A549 (cell line): ENCODE measurements at regions not wholly inside any gene's neighbourhood (a gene's known extent, or its start where the extent isn't known, plus 50 kb on each side); places are given as distances from the start of the nearest gene placed in this dataset.

Experiments
- ATAC-seq, 2 experiments: fragments of 200-7000 bp in 1 of 2; fragments of >200 bp in 1 of 2; cut with Nextera tagmentation in 1 of 2; cut with Tn5 transposase in 1 of 2; 3 replicates each; pipeline versions ENCODE4 v1.8.0 to v1.9.1; 2018 to 2020; ENCODE audit warnings: mild to moderate bottlenecking in 1 of 2, moderate library complexity in 1 of 2
- CTCF ChIA-PET: fragments of 300-600 bp; sonication (Branson Sonifier 250); formaldehyde crosslinking; extraction: SDS; loops from one replicate; lab custom pipeline; 2021; ENCODE audit warnings: antibody characterized with exemption, inconsistent platforms; lab: Yijun Ruan, JAX
- POLR2A ChIA-PET: fragments of 350-600 bp; formaldehyde crosslinking; extraction: SDS; loops from one replicate; lab custom pipeline; 2021; ENCODE audit warnings: antibody characterized with exemption, inconsistent platforms; lab: Yijun Ruan, JAX
- DNase-seq, 2 experiments: peaks; one replicate each; pipeline versions ENCODE4 v3.0.0 to v3.0.0-alpha.2; 2011 to 2016; ENCODE audit warnings: low read depth in 1 of 2, low spot score in 1 of 2
- FAIRE-seq: peaks from 2 replicates; lab custom pipeline; 2011; peaks lifted over from hg19 to GRCh38; lab: Jason Lieb, UNC
- H3K27ac ChIP-seq, 2 experiments: fragments of >200 bp; sonication (Bioruptor Twin); formaldehyde crosslinking; 3 replicates each; pipeline ENCODE4 v1.5.1; 2016 to 2017
- H3K4me1 ChIP-seq: fragments of >200 bp; sonication (Bioruptor Twin); formaldehyde crosslinking; 3 replicates; pipeline ENCODE4 v1.6.1; 2016
- H3K4me2 ChIP-seq: fragments of >200 bp; sonication (Bioruptor Twin); formaldehyde crosslinking; 3 replicates; pipeline ENCODE4 v1.6.1; 2016
- H3K4me3 ChIP-seq: fragments of >200 bp; sonication (Bioruptor Twin); formaldehyde crosslinking; 3 replicates; pipeline ENCODE4 v1.5.1; 2016
- H3K9me3 ChIP-seq: fragments of >200 bp; sonication (Bioruptor Twin); formaldehyde crosslinking; 3 replicates; pipeline ENCODE4 v1.6.1; 2016
- CBX2 ChIP-seq: fragments of 200-600 bp; sonication (generic); IDR thresholded peaks from 2 replicates; pipeline ENCODE4 v1.6.1; 2016; ENCODE audit warnings: low read depth, mild to moderate bottlenecking, borderline replicate concordance
- CBX8 ChIP-seq: fragments of 200-600 bp; sonication (generic); IDR thresholded peaks from 2 replicates; pipeline ENCODE4 v1.6.1; 2016
- CEBPB ChIP-seq, 2 experiments: fragments of >200 bp in 1 of 2; sonication (Bioruptor Twin) in 1 of 2; formaldehyde crosslinking in 1 of 2; IDR thresholded peaks; 2 replicates each; pipeline ENCODE4 v1.6.1; 2012 to 2016
- CHD2 ChIP-seq: fragments of 150-350 bp; IDR thresholded peaks from 2 replicates; pipeline ENCODE4 v1.6.1; 2014; ENCODE audit warnings: low read length; ENCODE audit not compliant: partially characterized antibody
- CHD4 ChIP-seq: fragments of 200-600 bp; sonication (generic); IDR thresholded peaks from 2 replicates; pipeline ENCODE4 v1.6.1; 2016; ENCODE audit warnings: antibody characterized with exemption, mild to moderate bottlenecking, borderline replicate concordance
- ESRRA ChIP-seq: fragments of 150-350 bp; IDR thresholded peaks from 2 replicates; pipeline ENCODE4 v1.6.1; 2014; ENCODE audit warnings: mild to moderate bottlenecking, low read length, borderline replicate concordance
- FOSL2 ChIP-seq, 2 experiments: fragments of 450-650 bp in 1 of 2; fragments of >200 bp in 1 of 2; sonication (Bioruptor Twin) in 1 of 2; formaldehyde crosslinking; IDR thresholded peaks; 2 replicates each; pipeline versions ENCODE4 v1.5.0 to v1.6.1; 2016 to 2020; ENCODE audit warnings: mild to moderate bottlenecking in 1 of 2, moderate library complexity in 1 of 2
- FOXS1 ChIP-seq: fragments of 250-450 bp; sonication (Bioruptor Pico); IDR thresholded peaks from 2 replicates; pipeline ENCODE4 v1.5.0; 2020; ENCODE audit warnings: mild to moderate bottlenecking, moderate library complexity
- GATA3 ChIP-seq: IDR thresholded peaks from 2 replicates; pipeline ENCODE4 v1.6.1; 2012; ENCODE audit warnings: borderline replicate concordance
- HDAC2 ChIP-seq: fragments of 200-600 bp; sonication (generic); IDR thresholded peaks from 2 replicates; pipeline ENCODE4 v1.6.1; 2016
- HOXA7 ChIP-seq: fragments of 250-450 bp; sonication (Bioruptor Pico); IDR thresholded peaks from 2 replicates; pipeline ENCODE4 v1.5.0; 2020; ENCODE audit warnings: mild to moderate bottlenecking, moderate library complexity
- HOXB13 ChIP-seq: fragments of 250-450 bp; sonication (Bioruptor Pico); IDR thresholded peaks from 2 replicates; pipeline ENCODE4 v1.5.0; 2020; ENCODE audit warnings: low read depth, mild to moderate bottlenecking, moderate library complexity
- JUN ChIP-seq, 2 experiments: fragments of >200 bp; sonication (Bioruptor Twin); formaldehyde crosslinking; IDR thresholded peaks; 2 replicates in 1 of 2; 3 replicates in 1 of 2; pipeline ENCODE4 v1.6.1; 2016 to 2017
- KDM1A ChIP-seq: fragments of 200-600 bp; sonication (generic); IDR thresholded peaks from 2 replicates; pipeline ENCODE4 v1.6.1; 2016; ENCODE audit warnings: low read depth, mild to moderate bottlenecking
- MAFK ChIP-seq: fragments of 450-650 bp; IDR thresholded peaks from 2 replicates; pipeline ENCODE4 v1.6.1; 2014; ENCODE audit not compliant: partially characterized antibody
- MYC ChIP-seq: IDR thresholded peaks from 2 replicates; pipeline ENCODE4 v1.6.1; 2012; ENCODE audit warnings: mild to moderate bottlenecking, inconsistent platforms, low read length, improper control_type of control experiment, borderline replicate concordance
- NPAS2 ChIP-seq: fragments of 250-450 bp; sonication (Bioruptor Pico); IDR thresholded peaks from 2 replicates; pipeline ENCODE4 v1.8.0; 2022; ENCODE audit warnings: mild to moderate bottlenecking, moderate library complexity, borderline replicate concordance
- NR3C1 ChIP-seq: fragments of >200 bp; sonication (Bioruptor Twin); formaldehyde crosslinking; IDR thresholded peaks from 3 replicates; pipeline ENCODE4 v1.6.1; 2017
- PHF8 ChIP-seq: fragments of 200-600 bp; sonication (generic); IDR thresholded peaks from 2 replicates; pipeline ENCODE4 v1.6.1; 2016; ENCODE audit warnings: low read depth, mild to moderate bottlenecking, antibody characterized with exemption, moderate library complexity, borderline replicate concordance
- POLR2AphosphoS2 ChIP-seq: conservative IDR thresholded peaks from 2 replicates; pipeline ENCODE4 v1.6.1; 2012; ENCODE audit warnings: low read length, improper control_type of control experiment, inconsistent platforms
- RAD21 ChIP-seq, 2 experiments: fragments of >200 bp in 1 of 2; sonication (Bioruptor Twin) in 1 of 2; formaldehyde crosslinking in 1 of 2; IDR thresholded peaks in 1 of 2; conservative IDR thresholded peaks in 1 of 2; 2 replicates in 1 of 2; 3 replicates in 1 of 2; pipeline ENCODE4 v1.6.1; 2012 to 2018; ENCODE audit warnings: inconsistent platforms in 1 of 2
- RCOR1 ChIP-seq: fragments of 150-350 bp; IDR thresholded peaks from 2 replicates; pipeline ENCODE4 v1.6.1; 2014; ENCODE audit warnings: antibody characterized with exemption, low read length, low read depth
- RFX5 ChIP-seq: fragments of 450-650 bp; IDR thresholded peaks from 2 replicates; pipeline ENCODE4 v1.7.1; 2014; ENCODE audit warnings: antibody characterized with exemption, mild to moderate bottlenecking, moderate library complexity
- ZC3H11A ChIP-seq: fragments of 450-650 bp; IDR thresholded peaks from 2 replicates; pipeline ENCODE4 v1.6.1; 2014; ENCODE audit warnings: antibody characterized with exemption, mild to moderate bottlenecking
- ZFP36 ChIP-seq: fragments of 450-650 bp; IDR thresholded peaks from 2 replicates; pipeline ENCODE4 v1.6.1; 2014; ENCODE audit warnings: borderline replicate concordance; ENCODE audit not compliant: partially characterized antibody
- WGBS: methylation state at CpG from one replicate; pipeline ENCODE4 v1.1.6; 2017; ENCODE audit errors: missing lambda C conversion rate; 5-methylcytosine and 5-hydroxymethylcytosine counted together
- TF ChIP-seq, protein P1 (sequence below): fragments of 150-350 bp; IDR thresholded peaks from 2 replicates; pipeline ENCODE4 v1.6.1; 2014; ENCODE audit warnings: low read depth, mild to moderate bottlenecking, low read length
- TF ChIP-seq, protein P2 (sequence below): fragments of 450-650 bp; IDR thresholded peaks from 2 replicates; pipeline ENCODE4 v1.6.1; 2014; ENCODE audit warnings: antibody characterized with exemption
- TF ChIP-seq, protein P3 (sequence below): fragments of 250-450 bp; sonication (Bioruptor Pico); IDR thresholded peaks from 2 replicates; pipeline ENCODE4 v1.5.0; 2021; ENCODE audit warnings: mild to moderate bottlenecking, moderate library complexity, borderline replicate concordance
- TF ChIP-seq, protein P4 (sequence below): IDR thresholded peaks from 2 replicates; pipeline ENCODE4 v1.6.1; 2012; ENCODE audit warnings: low read depth, borderline replicate concordance

DNA sequence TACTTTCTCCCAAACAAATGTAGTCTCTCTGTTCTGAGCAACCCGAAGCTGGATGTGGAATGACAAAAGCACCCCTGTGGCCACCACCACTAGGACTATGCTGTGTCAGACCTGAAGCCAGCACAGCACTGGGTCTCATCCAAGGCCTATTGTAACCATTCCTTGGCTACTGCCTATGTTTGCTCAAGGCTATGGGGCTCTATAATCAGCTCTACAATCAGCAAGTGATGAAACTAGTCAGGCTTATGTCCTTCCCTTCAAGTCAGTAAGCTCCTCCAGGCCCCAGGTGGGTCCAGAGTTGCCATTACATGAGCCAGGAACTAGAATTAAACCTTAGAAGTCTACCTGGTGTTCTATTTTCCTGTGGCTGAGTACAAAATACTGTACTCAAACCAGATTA, 370.2 kb downstream of the TBX15 start:
- DNase-seq (no peak), FAIRE-seq (no peak), ATAC-seq (no peak)
- POLR2A ChIA-PET, result no interaction called here
- Histone ChIP-seq H3K9me3 (no peaks in the 10 kb centered on the region), H3K4me1 (no peaks in the 10 kb centered on the region), H3K4me3 (no peak overlapping the region), H3K27ac (no peak overlapping the region), H3K4me2 (no peak overlapping the region)
- WGBS, result 0% methylated on average over 1 of the region's 1 CpG
- TF ChIP-seq CEBPB (IDR thresholded peaks at IDR 0.05) (no peak), KDM1A (no peak), CBX2 (no peak), PHF8 (no peak), ESRRA (no peak), RAD21 (conservative IDR thresholded peaks at IDR 0.05 in 1 of 2, IDR thresholded peaks at IDR 0.05 in 1 of 2) (no peak), ZC3H11A (no peak), HOXB13 (CRISPR knock-in tag) (no peak), HOXA7 (no peak), NPAS2 (no peak), GATA3 (no peak), POLR2AphosphoS2 (no peak), FOXS1 (CRISPR knock-in tag) (no peak), FOSL2 (IDR thresholded peaks at IDR 0.05) (no peak), FOSL2 (CRISPR knock-in tag; IDR thresholded peaks at IDR 0.05) (no peak), ZFP36 (no peak)
- TF ChIP-seq, protein P1, sequence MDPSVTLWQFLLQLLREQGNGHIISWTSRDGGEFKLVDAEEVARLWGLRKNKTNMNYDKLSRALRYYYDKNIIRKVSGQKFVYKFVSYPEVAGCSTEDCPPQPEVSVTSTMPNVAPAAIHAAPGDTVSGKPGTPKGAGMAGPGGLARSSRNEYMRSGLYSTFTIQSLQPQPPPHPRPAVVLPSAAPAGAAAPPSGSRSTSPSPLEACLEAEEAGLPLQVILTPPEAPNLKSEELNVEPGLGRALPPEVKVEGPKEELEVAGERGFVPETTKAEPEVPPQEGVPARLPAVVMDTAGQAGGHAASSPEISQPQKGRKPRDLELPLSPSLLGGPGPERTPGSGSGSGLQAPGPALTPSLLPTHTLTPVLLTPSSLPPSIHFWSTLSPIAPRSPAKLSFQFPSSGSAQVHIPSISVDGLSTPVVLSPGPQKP, result no peak
- TF ChIP-seq, protein P2, sequence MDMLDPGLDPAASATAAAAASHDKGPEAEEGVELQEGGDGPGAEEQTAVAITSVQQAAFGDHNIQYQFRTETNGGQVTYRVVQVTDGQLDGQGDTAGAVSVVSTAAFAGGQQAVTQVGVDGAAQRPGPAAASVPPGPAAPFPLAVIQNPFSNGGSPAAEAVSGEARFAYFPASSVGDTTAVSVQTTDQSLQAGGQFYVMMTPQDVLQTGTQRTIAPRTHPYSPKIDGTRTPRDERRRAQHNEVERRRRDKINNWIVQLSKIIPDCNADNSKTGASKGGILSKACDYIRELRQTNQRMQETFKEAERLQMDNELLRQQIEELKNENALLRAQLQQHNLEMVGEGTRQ, result no peak
- CTCF ChIA-PET, result interaction anchor here (1.4 kb wide), 1 partner anchor 24 kb away, joined by 3 read pairs; no protein-coding TSS in a partner anchor

DNA sequence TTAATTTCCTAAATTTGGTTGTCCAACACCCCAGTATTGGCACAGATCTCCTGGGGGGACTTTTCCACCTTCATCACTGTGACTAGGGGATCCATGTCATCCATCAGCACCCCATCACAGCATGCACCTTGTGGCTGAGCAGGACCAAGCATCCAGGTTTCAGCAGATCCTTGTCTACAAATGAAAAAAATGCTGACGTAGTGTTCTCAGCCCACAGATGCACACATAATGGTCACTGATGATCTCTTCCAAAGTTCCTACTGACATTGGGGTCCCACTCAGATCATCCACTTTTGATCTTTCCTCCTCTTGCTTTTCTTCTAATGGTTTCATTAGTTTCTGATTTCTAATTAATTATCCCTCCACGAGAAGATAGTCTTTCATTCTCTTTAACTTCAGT, 373.1 kb downstream of the TBX15 start:
- POLR2A ChIA-PET, result no interaction called here
- ATAC-seq, result no peak
- CTCF ChIA-PET, result no interaction called here
- no peak for DNase-seq
- Histone ChIP-seq H3K27ac (no peak overlapping the region), H3K4me2 (no peak overlapping the region), H3K4me1 (no peaks in the 10 kb centered on the region), H3K9me3 (no peaks in the 10 kb centered on the region), H3K4me3 (no peak overlapping the region)
- 0% methylated on average over 2 of the region's 2 CpGs for WGBS
- TF ChIP-seq MAFK, result peak; percentile 64
- no peak for TF ChIP-seq RCOR1
- no peak for FAIRE-seq

GRCh38 chr1:118589238-118589846, 398.8 kb downstream of the TBX15 start:
- CTCF ChIA-PET, result no interaction called here
- Histone ChIP-seq H3K4me1 (no peaks in the 10 kb centered on the region), H3K4me2 (no peak overlapping the region), H3K27ac (no peak overlapping the region), H3K4me3 (no peak overlapping the region), H3K9me3 (no peaks in the 10 kb centered on the region)
- POLR2A ChIA-PET, result no interaction called here
- WGBS, result 3% methylated on average over 4 of the region's 5 CpGs
- ATAC-seq (no peak), DNase-seq (no peak), FAIRE-seq (no peak)
- no peak for TF ChIP-seq HDAC2
- TF ChIP-seq, protein P3, sequence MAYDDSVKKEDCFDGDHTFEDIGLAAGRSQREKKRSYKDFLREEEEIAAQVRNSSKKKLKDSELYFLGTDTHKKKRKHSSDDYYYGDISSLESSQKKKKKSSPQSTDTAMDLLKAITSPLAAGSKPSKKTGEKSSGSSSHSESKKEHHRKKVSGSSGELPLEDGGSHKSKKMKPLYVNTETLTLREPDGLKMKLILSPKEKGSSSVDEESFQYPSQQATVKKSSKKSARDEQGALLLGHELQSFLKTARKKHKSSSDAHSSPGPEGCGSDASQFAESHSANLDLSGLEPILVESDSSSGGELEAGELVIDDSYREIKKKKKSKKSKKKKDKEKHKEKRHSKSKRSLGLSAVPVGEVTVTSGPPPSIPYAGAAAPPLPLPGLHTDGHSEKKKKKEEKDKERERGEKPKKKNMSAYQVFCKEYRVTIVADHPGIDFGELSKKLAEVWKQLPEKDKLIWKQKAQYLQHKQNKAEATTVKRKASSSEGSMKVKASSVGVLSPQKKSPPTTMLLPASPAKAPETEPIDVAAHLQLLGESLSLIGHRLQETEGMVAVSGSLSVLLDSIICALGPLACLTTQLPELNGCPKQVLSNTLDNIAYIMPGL (CRISPR knock-in tag), result no peak
- TF ChIP-seq MYC, result no peak
- TF ChIP-seq CHD2, result no peak
- no peak for TF ChIP-seq NPAS2
- TF ChIP-seq, protein P4, sequence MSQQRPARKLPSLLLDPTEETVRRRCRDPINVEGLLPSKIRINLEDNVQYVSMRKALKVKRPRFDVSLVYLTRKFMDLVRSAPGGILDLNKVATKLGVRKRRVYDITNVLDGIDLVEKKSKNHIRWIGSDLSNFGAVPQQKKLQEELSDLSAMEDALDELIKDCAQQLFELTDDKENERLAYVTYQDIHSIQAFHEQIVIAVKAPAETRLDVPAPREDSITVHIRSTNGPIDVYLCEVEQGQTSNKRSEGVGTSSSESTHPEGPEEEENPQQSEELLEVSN, result no peak
- TF ChIP-seq, protein P1, result no peak
- TF ChIP-seq ESRRA, result no peak
- TF ChIP-seq CHD4, result no peak
- no peak for TF ChIP-seq CEBPB (IDR thresholded peaks at IDR 0.05)
- TF ChIP-seq RFX5, result no peak
- no peak for TF ChIP-seq CBX8
- TF ChIP-seq JUN (IDR thresholded peaks at IDR 0.05), result no peak
- TF ChIP-seq NR3C1, result no peak
- no peak for TF ChIP-seq RAD21 (conservative IDR thresholded peaks at IDR 0.05 in 1 of 2, IDR thresholded peaks at IDR 0.05 in 1 of 2)
- no peak for TF ChIP-seq MAFK
